DOHH2 (cell line): ENCODE measurements at regions not wholly inside any gene's neighbourhood (a gene's known extent, or its start where the extent isn't known, plus 50 kb on each side); places are given as distances from the start of the nearest gene placed in this dataset.

Source experiments
- H3F3A ChIP-seq: fragments of 200-600 bp; sonication (generic), shearing (Covaris generic); 2 replicates; pipeline ENCODE4 v1.6.0; 2016; ENCODE audit warnings: antibody characterized with exemption, mild to moderate bottlenecking; ENCODE audit not compliant: control insufficient read depth, insufficient read depth
- H3K27ac ChIP-seq: fragments of 200-600 bp; sonication (generic); 2 replicates; pipeline ENCODE4 v1.5.1; 2014; ENCODE audit warnings: low read depth, mild to moderate bottlenecking, low read length, moderate library complexity
- H3K27me3 ChIP-seq: fragments of 200-600 bp; sonication (generic); 2 replicates; pipeline ENCODE4 v1.6.1; 2014; ENCODE audit warnings: mild to moderate bottlenecking, low read length, mixed read lengths; ENCODE audit not compliant: control insufficient read depth
- H3K36me3 ChIP-seq: fragments of 200-600 bp; sonication (generic); 2 replicates; pipeline ENCODE4 v1.6.1; 2014; ENCODE audit warnings: mild to moderate bottlenecking, low read length, moderate library complexity, mixed read lengths; ENCODE audit not compliant: control insufficient read depth
- H3K4me1 ChIP-seq: fragments of 200-600 bp; sonication (generic); 2 replicates; pipeline ENCODE4 v1.6.1; 2014; ENCODE audit warnings: mild to moderate bottlenecking, low read length, mixed read lengths; ENCODE audit not compliant: control insufficient read depth
- H3K4me2 ChIP-seq: fragments of 200-600 bp; sonication (generic); 2 replicates; pipeline ENCODE4 v1.6.0; 2014; ENCODE audit warnings: mild to moderate bottlenecking, low read length, moderate library complexity
- H3K4me3 ChIP-seq: fragments of 200-600 bp; sonication (generic); 2 replicates; pipeline ENCODE4 v1.5.1; 2014; ENCODE audit warnings: mild to moderate bottlenecking, low read length, mixed read lengths
- H3K79me2 ChIP-seq: fragments of 200-600 bp; sonication (generic); 2 replicates; pipeline ENCODE4 v1.6.1; 2014; ENCODE audit warnings: mild to moderate bottlenecking, low read length, mixed read lengths; ENCODE audit not compliant: control insufficient read depth
- H3K9me2 ChIP-seq: fragments of 200-600 bp; sonication (generic); replicated peaks from 2 replicates; pipeline ENCODE4 v1.6.1; 2014; ENCODE audit warnings: mild to moderate bottlenecking, low read length, mixed read lengths; ENCODE audit not compliant: control insufficient read depth
- H3K9me3 ChIP-seq: fragments of 200-600 bp; sonication (generic); 2 replicates; pipeline ENCODE4 v1.6.1; 2014; ENCODE audit warnings: antibody characterized with exemption, low read length, mixed read lengths; ENCODE audit not compliant: control insufficient read depth, insufficient read depth
- H4K20me1 ChIP-seq: fragments of 200-600 bp; sonication (generic); 2 replicates; pipeline ENCODE4 v1.6.0; 2014; ENCODE audit warnings: low read depth, mild to moderate bottlenecking, antibody characterized with exemption, low read length, moderate library complexity; ENCODE audit not compliant: control insufficient read depth, insufficient read depth
- EZH2phosphoT487 ChIP-seq: fragments of 200-600 bp; sonication (generic); IDR thresholded peaks from 2 replicates; pipeline ENCODE4 v1.6.1; 2017; ENCODE audit warnings: borderline replicate concordance, mild to moderate bottlenecking, antibody characterized with exemption, low read length, moderate library complexity, mixed read lengths
- TF ChIP-seq, protein P1 (sequence below): fragments of 200-600 bp; sonication (generic); IDR thresholded peaks from one replicate; pipeline ENCODE4 v1.5.1; 2014; ENCODE audit warnings: antibody characterized with exemption, mild to moderate bottlenecking, low read depth, low read length; ENCODE audit not compliant: poor library complexity, severe bottlenecking

DNA sequence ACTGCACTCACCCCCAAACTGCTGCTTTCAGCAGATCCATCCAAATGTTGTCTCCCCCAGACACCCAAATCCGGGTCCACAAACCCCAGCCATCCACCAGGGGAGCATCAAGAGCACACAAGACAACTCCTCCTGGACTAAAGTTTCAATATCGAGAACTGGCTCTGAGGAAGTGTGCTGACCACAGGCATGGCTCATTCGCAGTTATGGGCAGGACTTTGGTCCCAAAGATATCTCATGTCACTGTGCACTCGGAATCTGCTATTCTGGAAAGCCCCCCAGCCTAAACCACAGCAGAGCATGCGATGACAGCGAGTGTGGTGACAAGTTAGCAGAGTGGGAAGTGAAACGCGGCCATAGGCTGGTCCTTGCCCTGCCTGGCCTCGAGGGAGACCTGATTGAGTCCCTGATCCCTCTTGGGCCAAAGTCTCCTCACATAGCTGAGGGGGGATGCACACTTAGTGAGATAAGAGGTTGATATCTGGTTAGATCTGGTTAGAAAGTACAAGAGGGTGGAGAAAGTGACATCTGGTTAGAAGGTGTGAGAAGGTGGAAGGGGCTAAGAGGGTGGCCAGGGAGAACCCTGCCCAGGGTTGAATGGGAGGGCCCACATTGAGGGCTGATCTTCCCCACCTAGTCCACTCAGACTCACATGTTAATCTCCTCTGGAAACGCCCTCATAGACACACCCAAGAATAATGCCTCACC lies 149.7 kb downstream of the MRPL14 start:
- Histone ChIP-seq H3K36me3 (no peaks in the 10 kb centered on the region), H3K9me3 (no peaks in the 10 kb centered on the region), H3K4me1 (peaks cover 4% of the 10 kb centered on the region), H3K79me2 (no peaks in the 10 kb centered on the region), H3K9me2 (no peaks in the 10 kb centered on the region), H3K4me2 (no peak overlapping the region), H3F3A (no peaks in the 10 kb centered on the region), H3K27me3 (peaks cover 39% of the 10 kb centered on the region), H4K20me1 (no peaks in the 10 kb centered on the region), H3K27ac (no peak overlapping the region), H3K4me3 (no peak overlapping the region)
- no peak for TF ChIP-seq EZH2phosphoT487
- TF ChIP-seq, protein P1, sequence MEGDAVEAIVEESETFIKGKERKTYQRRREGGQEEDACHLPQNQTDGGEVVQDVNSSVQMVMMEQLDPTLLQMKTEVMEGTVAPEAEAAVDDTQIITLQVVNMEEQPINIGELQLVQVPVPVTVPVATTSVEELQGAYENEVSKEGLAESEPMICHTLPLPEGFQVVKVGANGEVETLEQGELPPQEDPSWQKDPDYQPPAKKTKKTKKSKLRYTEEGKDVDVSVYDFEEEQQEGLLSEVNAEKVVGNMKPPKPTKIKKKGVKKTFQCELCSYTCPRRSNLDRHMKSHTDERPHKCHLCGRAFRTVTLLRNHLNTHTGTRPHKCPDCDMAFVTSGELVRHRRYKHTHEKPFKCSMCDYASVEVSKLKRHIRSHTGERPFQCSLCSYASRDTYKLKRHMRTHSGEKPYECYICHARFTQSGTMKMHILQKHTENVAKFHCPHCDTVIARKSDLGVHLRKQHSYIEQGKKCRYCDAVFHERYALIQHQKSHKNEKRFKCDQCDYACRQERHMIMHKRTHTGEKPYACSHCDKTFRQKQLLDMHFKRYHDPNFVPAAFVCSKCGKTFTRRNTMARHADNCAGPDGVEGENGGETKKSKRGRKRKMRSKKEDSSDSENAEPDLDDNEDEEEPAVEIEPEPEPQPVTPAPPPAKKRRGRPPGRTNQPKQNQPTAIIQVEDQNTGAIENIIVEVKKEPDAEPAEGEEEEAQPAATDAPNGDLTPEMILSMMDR: no peak

DNA sequence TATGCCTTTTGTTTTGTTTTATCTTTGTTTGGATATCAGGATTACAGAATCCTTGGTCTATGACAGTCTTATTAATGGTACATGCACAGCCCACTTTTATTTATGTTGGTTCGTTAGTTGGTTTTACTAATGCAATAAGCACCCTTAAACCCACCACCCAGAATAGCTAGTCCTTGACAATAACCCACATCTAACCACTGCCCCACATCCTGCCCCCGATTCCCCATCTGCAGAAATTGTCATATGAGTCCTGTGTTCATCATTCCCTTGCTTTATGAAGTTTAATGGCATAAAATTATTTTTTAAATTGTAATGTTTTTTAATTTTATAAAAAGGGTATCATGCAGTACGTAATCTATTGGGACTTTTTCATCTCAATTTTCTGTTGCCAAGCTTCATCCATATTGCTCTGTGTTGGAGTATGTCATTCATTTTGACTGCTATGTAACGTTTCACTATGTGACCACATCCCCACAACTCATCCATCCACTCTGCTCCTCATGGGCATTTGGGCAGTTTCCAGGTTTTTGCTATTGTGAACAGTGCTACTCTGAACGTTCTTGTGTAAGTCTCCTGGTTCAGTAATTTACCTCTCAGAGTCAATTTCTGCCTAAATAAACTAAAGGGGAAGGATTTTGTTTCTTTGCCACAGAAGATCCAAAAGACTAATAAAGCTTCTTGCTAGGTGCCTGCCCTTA lies 150.4 kb downstream of the MRPL14 start:
- H3K27me3 ChIP-seq: peaks cover 39% of the 10 kb centered on the region
- H3K4me2 ChIP-seq: no peak overlapping the region
- TF ChIP-seq, protein P1: no peak
- no peak for TF ChIP-seq EZH2phosphoT487
- peaks cover 4% of the 10 kb centered on the region for H3K4me1 ChIP-seq
- H3K9me2 ChIP-seq: no peaks in the 10 kb centered on the region
- no peaks in the 10 kb centered on the region for H3K9me3 ChIP-seq
- H3K27ac ChIP-seq: no peak overlapping the region
- no peaks in the 10 kb centered on the region for H3K36me3 ChIP-seq
- no peaks in the 10 kb centered on the region for H3K79me2 ChIP-seq
- H3F3A ChIP-seq: no peaks in the 10 kb centered on the region
- H4K20me1 ChIP-seq: no peaks in the 10 kb centered on the region
- no peak overlapping the region for H3K4me3 ChIP-seq

DNA sequence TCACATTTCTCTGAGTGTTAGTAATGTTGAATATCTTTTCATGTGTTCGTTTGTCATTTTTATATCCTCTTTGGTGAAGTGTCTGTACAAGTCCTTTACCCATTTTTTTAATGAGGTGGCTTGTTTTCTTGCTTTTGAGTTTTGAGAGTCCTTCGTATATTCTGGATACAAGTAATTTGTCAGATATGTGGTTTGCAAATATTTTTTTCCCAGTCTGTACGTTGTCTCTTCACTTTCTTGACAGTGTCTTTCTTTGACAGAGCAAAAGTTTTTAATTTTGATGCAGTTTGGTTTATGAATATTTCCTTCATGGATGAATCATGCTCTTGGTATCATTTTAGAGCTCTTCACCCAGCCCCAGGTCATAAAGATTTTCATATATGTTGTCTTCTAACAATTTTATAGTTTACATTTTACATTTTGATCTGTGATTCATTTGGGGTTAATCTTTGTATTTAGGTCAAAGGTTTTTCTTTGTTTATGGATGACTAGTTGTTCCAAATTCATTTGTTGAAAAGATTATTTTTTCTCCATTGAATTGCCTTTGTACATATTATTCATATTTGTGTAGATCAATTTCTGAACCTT lies 152.5 kb downstream of the MRPL14 start:
- no peak overlapping the region for H3K27ac ChIP-seq
- no peaks in the 10 kb centered on the region for H3K9me2 ChIP-seq
- H3K36me3 ChIP-seq: no peaks in the 10 kb centered on the region
- H3K9me3 ChIP-seq: no peaks in the 10 kb centered on the region
- no peaks in the 10 kb centered on the region for H3F3A ChIP-seq
- H3K4me1 ChIP-seq: peaks cover 4% of the 10 kb centered on the region
- peaks cover 50% of the 10 kb centered on the region for H3K27me3 ChIP-seq
- no peak overlapping the region for H3K4me3 ChIP-seq
- H4K20me1 ChIP-seq: no peaks in the 10 kb centered on the region
- TF ChIP-seq, protein P1: no peak
- no peak for TF ChIP-seq EZH2phosphoT487
- no peak overlapping the region for H3K4me2 ChIP-seq
- H3K79me2 ChIP-seq: no peaks in the 10 kb centered on the region
